ENCODE measurements at regions not wholly inside any gene's neighbourhood (a gene's known extent, or its start where the extent isn't known, plus 50 kb on each side); places are given as distances from the start of the nearest gene placed in this dataset.
"Not testable (repeated sequence)": the region's sequence is repeated elsewhere in the genome, so short reads cannot be mapped to it uniquely, and the experiment has no call there.

- DNase-seq: no peak
These were observed 101.2 kb upstream of the SEC11C start for GRCh38 chr18:59038295-59039039.

DNA sequence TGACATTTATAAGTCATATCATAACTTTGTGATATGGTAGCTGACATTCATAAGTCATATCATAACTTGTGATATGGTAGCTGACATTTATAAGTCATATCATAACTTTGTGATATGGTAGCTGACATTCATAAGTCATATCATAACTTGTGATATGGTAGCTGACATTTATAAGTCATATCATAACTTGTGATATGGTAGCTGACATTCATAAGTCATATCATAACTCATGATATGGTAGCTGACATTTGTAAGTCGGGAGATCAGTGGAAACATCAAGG lies 100.7 kb upstream of the SEC11C start:
- DNase-seq: not testable (repeated sequence)

DNA sequence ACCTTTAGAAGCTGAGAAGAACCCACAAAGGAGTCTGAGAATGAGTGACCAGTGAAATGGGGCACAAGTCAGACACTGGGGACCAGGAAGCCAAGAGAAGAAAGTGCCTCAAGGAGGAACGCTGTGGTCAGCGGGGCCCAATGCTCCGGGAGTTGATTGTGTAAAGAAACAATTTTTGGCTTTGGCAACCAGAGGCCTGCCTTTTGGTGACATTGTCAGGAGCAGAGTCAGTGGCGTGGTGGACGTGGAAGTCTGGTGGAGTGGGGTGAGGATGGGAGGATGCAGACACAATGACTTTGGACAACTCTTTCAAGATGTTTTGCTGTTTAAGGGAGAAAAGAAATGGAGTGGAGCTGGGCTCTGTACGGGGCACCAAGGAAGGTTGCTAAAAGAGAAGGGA lies 100.2 kb upstream of the SEC11C start:
- DNase-seq: no peak

GRCh38 chr18:59040770-59041148 lies 98.9 kb upstream of the SEC11C start:
- DNase-seq: no peak

GRCh38 chr18:59041296-59041695 lies 98.4 kb upstream of the SEC11C start:
- DNase-seq: no peak

GRCh38 chr18:59041819-59042815 lies 97.6 kb upstream of the SEC11C start:
- no peak for DNase-seq

GRCh38 chr18:59044855-59045254 lies 94.8 kb upstream of the SEC11C start:
- no peak for DNase-seq

DNA sequence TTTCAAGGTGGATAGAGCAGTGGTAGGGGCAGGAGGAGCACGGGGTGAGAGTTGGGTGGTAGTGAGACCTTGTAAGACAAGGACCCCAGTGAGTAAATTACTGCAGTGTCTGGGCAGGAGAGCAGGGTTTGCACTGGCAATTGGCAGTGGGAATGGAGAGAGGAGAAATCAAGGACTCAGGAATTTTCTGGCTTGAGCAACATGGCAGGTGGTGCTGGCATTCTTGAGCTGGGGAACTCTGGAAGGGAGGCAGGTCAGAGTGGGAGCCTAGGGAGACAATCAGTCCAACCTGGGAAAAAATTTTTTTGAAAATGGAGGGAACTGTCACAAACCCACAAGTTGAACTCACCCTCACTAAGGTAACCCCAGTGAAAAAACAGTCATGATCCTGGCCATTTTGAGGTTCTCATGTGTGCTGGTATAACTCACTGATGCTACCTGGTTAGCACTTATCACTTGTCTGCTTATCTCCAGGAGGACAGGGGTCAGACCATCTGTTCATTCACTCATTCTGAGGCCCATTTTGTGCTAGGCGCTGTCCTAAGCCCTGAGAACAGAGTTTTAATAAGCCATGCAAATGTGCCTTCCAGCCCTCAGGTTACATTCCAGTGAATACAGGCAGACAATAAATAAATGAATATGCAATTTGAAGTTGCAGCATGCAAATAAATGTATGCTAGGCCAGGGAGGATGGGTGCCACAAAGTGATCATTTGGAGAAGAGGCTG lies 92.2 kb upstream of the SEC11C start:
- no peak for DNase-seq

DNA sequence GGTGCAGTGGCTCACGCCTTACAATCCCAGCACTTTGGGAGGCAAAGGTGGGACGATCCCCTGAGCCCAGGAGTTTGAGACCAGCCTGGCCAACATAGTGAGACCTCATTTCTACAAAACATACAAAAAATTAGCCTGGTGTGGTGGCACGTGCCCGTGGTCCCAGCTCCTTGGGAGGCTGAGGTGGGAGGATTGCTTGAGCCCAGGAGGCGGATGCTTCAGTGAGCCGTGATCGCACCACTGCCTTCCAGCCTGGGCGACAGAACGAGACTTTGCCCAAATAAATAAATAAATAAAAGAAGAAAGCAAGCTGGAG lies 91.7 kb upstream of the SEC11C start:
- DNase-seq: no peak

- no peak for DNase-seq
These were observed 91.3 kb upstream of the SEC11C start for GRCh38 chr18:59048378-59048777.

DNA sequence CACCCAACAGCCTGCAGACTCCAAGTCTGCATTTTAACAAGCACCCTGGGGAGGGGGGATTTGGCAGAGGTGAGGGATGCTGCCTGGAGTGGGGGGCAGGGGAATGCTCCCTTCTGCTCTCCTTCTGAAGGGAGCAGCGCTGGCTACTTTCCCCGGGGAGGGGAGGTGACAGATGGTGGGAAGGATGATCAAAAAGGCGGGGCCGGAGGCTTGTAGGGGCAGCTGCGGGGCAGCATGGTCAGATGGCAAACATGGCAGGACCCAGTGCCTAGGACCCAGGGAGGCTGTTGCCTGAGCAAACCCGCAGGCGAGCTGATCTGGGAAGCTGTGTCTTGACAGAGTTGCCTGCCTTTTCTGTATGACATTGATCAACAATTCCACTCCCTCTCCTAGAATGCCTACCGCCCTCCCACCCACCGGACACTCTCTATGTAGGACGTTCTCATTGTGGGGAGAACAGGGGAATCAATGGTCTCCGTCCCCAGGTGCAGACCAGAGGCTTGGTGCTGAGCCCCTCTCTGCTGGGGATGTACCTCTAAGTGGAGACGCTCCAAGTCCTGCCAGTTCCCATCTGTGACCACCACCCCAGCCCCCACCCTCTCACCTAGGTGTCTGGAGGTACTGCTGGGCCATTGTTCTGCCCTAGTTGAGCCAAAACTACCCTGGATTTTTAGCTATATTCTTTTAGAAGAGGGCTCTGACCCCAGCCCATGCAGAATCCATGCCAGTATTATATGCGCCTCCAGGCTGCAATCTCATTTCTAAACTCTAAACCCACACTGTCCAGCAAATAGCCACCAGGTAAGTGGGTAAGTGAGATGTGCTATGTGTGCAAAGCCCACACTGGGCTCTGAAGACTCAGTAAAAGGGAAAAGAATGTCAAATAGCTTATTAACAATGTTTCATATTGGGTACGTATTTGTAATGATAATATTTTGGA lies 89.7 kb upstream of the SEC11C start:
- no peak for DNase-seq

- DNase-seq: no peak
These were observed 89.0 kb upstream of the SEC11C start for GRCh38 chr18:59050661-59051057.

DNA sequence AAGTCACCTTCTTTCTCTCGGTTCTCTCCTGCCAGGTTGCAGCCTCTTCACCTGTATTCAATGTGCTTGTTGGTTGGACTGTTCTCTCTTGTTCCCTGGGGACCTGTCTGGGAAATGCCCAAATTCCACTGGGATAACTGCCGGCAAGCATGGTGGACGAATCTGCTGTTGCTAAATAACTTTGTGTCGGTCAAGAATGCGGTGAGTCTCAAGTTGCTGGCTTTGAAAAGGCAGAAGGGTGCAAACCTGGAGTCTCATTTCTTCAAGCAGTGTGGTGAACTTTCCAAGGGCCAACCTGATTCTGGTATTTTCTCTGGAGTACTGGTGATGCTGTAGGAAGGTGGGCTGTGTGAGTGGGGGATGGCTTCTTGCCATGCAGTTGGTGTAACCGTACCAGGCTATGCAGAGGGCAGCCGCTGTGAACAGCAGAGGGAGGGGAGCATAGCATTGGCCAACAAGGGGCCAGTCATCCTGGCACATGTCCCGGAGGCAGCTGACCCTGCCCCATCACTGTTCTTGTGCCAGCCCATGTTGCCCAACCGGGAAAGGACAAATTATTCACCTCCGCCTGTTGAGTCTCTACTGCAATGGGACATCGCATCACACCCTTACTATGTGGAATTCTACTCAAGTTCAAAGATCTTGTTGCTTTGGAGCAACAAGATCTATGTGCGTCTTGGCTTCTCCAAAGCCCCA lies 88.1 kb upstream of the SEC11C start:
- DNase-seq: no peak

GRCh38 chr18:59052965-59053820 lies 86.5 kb upstream of the SEC11C start:
- no peak for DNase-seq

GRCh38 chr18:59054496-59055287 lies 85.0 kb upstream of the SEC11C start:
- DNase-seq: no peak

GRCh38 chr18:59055345-59056032 lies 84.2 kb upstream of the SEC11C start:
- no peak for DNase-seq

GRCh38 chr18:59056706-59057492 lies 82.8 kb upstream of the SEC11C start:
- peak; percentile 61 for DNase-seq

DNA sequence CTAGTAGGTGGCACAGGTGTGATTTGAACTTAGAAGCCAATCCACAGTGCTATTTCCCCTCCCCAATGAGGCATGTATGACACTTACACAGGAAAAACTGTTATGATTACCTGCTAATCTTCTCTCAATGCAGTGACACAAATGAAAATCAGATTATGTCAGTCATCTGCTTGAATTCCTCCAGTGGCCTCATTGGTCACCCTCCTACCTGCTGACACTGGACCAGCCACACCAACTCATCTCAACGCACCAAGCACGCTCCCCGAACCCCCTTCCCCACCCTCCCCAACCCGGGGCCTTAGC lies 82.2 kb upstream of the SEC11C start:
- no peak for DNase-seq

GRCh38 chr18:59057969-59058368 lies 81.7 kb upstream of the SEC11C start:
- no peak for DNase-seq

All from activated CD4-positive, CD25-positive, alpha-beta regulatory T cell treated with anti-CD3 and anti-CD28 coated beads, Interleukin-2, amount 50 U/mL, for 72 hours (primary cell).